HG03159 (cell line): ENCODE measurements at regions not wholly inside any gene's neighbourhood (a gene's known extent, or its start where the extent isn't known, plus 50 kb on each side); places are given as distances from the start of the nearest gene placed in this dataset.
A peak's percentile ranks its signal among the peaks of the same experiment; 100 is the strongest.

Experiments used
- ATAC-seq: cut with Tn5 transposase; IDR thresholded peaks from one replicate; pipeline ENCODE4 v1.9.1; 2021; ENCODE audit warnings: mild to moderate bottlenecking, moderate library complexity; ENCODE audit not compliant: unreplicated experiment

DNA sequence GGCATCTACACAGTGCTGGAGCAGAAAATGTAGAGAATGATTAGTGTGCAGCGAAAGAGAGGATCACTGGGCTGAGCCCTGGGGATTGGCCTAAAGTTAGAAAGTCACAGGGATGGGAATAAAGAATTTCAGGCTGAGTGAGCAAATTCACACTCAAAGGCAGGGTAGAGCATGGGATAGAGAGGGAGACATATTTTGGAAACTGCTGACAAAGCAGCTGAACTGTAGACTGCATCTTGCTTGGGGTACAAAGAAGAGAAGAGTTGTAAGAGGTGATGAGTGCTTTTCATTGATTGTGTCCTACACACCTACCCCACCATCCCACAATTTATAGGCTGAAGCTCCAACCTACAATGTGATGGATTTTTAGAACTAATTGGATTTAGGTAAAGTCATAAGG lies 677.8 kb downstream of the TAF11L14 start:
- ATAC-seq = no peak

DNA sequence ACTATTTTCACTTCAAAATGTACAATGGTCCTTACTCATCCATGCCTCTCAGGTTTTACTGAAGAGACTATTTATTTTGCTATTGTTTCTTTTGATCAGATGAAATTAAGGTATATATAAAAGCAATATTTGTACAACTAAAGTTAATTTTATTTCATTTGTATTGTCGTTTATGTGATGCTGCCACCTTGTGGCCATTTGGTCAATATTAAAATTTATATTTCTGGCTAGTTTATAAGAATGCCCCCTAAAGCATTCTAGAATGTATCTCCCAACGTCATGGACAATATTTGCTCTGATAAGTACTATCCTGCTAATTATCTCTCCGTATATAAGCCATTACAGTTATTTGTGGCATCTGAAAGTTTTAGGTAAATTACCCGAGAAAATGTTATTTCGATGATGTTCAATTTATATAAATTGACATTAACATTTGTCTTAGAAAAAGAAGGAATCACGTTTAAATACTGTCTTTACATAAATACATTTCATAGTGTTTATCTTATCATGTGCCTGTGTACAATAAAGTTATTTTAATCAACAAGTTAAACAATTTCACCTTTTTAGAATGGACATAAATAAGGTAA lies 680.0 kb downstream of the TAF11L14 start:
- ATAC-seq = no peak

DNA sequence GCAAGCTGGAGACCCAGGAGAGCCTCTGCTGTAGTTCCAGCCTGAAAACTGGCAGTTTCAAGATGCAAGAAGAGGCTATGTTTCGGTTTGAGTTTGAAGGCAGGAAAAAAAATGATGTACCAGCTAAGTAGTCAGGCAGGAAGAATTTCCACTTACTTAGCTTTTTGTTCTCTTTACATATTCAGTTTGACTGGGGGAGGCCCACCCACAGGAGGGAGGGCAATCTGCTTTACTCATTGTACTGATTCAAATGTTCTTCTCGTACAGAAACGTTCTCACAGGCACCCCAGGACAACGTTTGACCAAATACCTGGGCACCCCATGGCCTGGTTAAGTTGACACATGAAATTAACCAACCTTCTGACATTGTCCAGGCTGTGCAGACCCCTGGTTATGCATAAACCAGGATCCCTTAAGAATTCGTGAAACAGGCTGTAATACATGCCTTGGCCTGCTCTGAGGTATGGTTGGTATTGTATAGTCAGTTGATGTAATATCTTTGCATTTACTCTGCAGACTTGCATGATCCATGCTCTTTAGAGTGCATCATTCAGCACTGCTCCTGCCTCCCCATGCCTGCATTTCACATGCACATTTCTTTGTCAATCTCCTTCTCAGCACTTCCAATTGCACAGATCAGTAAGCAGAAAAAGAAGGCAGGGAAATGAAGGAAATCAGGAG lies 687.1 kb downstream of the TAF11L14 start:
- ATAC-seq = no peak

DNA sequence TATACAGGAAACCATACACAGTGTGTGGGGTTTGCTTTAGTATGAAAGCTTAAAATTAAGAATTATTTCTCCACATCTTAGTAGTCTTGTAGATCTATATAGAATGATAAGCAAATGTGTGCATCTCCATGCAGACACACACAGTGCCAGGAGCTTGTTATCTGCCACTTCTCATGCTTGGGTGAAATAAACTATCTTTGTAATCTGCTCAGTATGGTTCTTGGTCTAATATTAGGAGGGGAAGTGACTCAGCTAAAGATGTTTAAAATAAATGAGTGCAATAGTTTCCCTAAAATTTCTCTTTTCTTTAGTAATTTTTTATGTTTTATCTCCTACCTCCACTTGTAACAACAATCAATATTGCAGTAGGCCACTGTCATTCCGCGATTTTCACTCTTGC lies 689.6 kb downstream of the TAF11L14 start:
- no peak for ATAC-seq

DNA sequence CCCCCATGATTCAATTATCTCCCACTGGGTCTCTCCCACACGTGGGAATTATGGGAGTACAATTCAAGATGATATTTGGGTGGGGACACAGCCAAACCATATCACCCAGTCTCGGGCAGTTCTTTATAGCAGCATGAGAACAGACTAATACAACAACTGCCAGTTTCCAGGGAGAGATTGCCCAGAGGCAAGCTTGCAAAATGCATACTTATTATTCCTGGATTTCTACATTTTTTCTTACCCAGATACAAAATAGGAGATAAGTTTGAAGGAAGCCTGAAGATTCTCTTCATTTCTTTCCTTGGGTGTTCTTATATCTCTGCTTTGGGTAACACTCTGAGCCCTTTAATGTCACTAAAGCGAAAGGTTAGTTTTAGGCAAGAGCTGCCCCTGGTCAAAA lies 691.2 kb downstream of the TAF11L14 start:
- no peak for ATAC-seq

DNA sequence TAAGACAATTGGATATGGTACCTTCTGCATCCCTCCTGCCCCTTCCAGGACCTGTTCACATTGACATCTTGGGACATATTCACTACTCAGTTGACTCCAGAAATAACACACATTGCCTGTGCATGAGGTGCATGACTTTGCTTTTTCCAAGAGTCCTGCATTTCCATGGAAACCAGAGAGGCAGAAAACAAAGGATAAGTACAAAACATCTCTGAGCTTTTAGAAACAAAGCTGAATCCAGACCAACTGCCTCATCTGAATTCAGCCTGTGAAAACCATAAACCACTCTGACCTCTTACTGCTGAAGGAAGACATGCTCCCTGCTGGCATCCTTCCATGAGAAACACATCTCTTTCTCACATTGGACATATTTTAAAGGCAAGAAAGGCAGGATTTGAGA lies 695.1 kb downstream of the TAF11L14 start:
- no peak for ATAC-seq

DNA sequence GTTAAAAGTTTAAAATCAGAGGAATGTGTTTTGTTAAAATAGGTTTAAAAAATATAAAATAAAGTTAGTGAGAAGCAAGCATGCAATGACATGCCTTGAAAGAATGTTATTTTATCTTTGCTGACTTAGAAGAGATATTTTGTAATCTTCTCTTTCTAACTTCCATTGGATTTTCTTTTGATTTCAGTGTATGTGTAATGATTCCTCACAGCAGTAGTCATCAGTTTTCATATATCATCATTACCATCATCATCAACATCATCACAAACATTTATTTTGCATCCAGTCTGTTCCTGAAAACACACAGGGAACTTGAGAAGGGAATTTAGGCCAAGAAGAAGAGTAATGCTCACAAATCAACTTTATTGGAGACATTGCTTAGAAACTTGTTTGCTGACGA lies 699.6 kb downstream of the TAF11L14 start:
- no peak for ATAC-seq

DNA sequence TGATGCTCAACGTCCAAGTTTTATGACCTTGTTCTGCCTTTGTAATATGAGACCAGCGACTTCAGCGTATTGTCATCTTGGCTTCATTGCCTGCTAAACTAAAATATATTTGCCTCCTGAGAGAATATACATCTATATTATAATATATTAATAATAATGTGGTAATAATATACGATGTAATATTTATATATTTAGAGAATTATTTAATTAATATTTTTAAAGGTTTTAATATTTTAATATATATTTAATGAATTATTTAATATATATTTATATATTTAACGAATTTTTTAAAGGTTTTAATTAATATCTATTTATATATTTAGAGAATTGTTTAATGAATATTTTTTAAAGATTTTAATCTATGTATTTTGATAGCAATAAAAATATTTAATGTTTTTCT lies 700.7 kb downstream of the TAF11L14 start:
- ATAC-seq = no peak

DNA sequence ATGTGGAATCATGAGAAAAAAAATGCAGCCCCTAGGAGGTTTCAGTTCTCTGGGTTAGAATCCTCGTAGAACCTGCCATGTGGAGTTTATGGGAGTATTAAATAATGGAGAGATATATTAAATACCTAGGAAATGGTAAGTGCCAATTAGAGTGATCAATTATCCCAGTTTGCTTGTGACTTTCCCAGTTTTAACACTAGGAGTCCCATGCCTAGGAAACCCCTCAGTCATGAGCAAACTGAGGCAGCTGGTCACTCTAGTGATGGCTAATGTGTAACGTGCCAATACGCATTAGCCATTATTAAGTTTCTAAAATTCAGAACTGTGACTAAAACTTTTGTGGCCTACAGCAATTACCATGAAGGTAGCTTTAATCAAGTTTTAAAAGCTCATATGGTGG lies 720.6 kb downstream of the TAF11L14 start:
- no peak for ATAC-seq

DNA sequence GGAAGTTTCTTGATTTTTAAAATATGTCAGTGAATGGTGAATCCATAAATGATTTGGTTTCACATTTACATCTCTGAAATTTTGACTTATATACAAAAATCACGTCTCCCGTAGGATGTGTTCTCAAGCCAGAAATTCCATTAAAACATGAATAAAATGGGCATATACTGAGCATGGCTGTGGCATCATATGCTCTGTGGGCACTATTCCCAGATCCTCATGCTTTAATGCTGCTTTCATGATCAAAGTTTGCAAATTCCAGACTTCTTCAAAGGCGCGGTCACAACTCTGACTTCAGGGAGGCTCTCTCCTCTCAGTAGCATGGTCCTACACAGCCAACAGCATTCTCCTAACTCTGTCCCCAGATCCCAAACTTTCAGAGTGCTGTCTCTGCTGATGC lies 723.2 kb downstream of the TAF11L14 start:
- no peak for ATAC-seq

DNA sequence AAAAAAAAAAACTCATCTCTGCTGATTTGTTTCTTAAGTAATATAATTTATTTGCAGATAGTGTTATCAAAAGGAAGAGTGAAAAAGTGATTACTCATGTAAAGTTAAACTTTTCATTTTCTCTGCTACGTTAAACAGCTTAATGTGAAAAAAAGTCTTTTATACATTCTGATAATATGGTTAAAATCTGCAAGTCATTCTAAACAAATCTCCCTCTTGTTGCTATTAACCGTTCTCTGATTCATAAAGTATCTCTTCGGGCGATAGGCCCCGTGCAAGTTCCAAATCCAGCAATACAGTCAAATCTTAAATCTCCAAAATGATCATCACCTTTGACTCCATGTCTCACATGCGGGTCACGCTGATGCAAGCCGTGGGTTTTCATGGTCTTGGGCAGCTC lies 732.0 kb downstream of the TAF11L14 start:
- no peak for ATAC-seq

DNA sequence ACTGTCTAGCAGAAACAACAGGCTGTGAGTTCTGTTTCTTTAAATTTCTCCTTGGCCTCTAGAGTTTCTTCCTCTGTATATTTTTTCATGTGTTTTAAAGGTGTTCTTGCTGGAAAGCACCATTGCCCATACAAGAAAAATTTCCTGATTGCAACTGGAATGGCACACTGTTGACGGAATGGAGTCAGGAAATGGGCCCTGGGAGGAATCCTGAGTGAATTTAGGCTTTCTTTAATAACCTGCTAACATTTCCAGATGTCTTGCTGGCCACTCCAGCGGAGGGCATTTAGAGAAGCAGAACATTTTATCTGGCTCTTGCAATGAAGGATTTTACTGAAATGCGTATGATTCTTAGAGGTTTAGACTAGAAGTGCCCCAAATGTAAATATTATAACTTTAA lies 736.3 kb downstream of the TAF11L14 start:
- ATAC-seq = no peak

DNA sequence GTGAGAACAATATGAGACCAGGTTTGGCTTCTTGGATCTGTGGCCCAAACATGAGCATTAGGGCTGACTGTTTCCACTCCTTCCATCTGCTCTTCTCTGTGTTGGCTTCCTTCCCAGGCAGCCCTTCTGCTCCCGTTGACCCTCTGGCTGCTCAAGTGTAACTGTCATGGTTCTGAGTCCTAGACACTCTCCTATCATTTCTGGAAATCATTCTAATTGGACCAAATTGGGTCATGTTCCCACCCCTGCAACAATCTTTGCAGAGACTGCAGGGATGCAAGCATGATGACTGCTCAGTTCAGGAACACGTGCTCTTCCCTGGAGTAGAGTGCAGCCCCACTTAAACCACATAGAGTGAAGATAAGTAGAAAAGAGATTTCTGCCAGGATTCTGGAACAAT lies 741.4 kb downstream of the TAF11L14 start:
- no peak for ATAC-seq

DNA sequence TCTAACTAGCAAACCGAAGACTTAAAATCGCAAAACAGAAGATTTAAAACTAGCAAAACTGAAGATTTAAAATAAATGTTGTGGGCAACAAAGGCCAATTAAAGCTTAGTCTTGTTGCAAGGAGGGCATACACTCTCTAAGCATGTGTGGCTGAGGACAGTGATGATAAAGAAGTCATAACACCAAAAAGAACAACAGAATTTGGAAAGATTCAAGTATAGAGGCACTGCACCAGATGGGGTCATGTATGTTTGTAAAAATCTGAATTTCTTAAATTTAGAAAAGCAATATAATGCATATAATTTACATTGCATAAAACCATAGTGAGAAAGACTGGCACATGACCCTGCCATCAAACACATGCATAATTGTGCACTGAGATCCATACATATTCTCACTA lies 743.8 kb downstream of the TAF11L14 start:
- no peak for ATAC-seq

DNA sequence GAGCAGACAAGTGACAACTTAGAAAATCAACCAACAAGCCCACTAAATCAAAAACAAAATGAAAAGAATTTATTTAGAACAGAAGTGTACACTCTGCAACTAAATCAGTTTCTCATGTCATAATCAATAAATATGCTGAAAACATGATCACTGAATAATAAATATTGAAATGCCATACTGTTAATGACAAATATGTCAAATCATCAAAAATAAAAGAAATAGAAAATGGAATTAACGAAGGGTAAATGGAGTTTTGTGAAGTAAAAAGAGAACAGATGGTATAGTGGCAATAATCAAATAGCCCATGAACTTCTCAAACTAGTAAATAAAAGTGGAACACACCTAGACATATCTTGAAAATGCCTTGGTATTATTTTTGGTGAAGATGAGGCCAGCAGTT lies 744.9 kb downstream of the TAF11L14 start:
- no peak for ATAC-seq

DNA sequence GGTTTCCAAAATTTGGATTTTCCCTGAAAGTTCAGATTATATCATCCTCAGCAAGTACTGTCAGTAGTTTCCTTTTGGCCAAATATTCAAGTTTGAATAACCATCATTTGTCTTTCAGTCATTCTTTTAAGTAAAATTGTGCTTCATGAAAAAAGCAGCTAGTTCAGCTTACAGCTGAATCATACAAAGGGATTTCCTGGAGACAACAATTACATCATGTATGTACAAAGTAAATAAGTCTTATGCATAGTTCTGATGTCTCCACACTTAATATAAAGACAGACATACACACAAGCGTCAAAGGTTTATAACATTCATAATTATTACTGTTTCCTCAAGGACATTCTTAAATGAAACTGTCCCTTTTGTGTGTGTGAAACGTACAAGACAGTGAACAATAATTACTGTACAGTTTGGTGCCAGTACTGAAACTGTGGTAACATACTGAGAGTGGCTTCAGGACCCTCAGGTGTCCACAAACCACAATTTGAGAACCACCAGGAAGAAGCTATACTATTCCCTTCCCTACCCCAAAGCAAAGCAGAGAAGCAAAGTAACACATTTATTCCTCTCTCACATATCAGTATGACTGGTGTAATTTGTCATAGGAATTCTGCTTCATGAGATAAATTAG lies 746.6 kb downstream of the TAF11L14 start:
- no peak for ATAC-seq

DNA sequence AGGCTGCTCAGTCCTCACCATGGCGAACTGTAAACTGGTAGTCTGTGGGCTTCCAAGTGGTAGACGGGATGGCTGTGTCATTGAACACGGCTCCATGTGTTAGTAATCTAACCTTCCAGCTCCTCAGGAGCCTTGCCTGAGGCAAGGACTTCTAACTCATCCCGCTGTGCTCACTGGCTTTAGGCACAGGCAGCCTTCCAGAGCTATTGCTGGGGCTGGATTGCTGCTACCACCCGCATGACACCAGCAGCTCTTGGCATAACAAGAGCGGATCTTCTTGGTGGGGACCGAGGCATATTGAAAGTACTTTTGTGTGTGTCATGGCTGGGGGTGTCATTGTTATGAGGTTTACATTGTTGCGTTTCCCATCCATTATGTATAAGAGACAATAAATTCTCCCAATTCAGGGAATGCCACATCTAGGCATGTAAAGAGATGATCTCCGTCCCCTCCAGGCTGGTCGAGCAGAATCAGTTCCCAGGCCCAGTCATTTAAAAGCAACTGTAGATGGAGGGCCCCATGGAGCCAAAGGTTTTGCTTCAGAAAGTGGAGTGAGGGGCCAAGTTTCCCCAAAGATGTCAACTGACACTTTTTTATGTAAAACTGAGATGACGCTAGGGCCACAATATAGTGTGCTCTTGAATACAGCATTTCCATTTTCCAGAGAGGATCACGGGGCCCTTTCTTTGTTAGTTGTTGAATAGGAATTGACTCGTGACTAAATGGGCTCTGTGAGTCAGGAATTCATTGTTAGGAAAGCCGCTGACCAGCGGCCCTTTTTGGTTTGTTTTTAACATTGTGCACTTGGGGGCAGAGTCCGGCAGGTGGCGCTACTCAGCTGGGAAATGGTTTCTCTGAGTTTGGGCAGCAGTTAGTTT lies 759.5 kb downstream of the TAF11L14 start:
- peak; percentile 86 for ATAC-seq

DNA sequence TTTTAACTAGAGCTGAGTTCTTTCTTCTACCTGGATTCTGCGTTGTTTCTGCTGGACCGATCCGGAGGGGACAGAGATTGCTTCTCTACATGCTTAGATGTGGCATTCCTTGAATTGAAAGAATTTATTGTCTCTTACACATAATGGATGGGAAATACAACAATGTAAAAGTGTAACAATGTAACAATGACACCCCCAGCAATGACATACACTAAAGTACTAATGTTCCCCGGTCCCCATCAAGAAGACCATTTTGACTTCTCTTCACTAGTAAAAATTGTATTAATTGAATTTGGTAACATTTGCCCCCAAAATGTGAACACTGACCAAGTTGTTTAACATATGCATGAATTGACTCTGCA lies 760.2 kb downstream of the TAF11L14 start:
- no peak for ATAC-seq

DNA sequence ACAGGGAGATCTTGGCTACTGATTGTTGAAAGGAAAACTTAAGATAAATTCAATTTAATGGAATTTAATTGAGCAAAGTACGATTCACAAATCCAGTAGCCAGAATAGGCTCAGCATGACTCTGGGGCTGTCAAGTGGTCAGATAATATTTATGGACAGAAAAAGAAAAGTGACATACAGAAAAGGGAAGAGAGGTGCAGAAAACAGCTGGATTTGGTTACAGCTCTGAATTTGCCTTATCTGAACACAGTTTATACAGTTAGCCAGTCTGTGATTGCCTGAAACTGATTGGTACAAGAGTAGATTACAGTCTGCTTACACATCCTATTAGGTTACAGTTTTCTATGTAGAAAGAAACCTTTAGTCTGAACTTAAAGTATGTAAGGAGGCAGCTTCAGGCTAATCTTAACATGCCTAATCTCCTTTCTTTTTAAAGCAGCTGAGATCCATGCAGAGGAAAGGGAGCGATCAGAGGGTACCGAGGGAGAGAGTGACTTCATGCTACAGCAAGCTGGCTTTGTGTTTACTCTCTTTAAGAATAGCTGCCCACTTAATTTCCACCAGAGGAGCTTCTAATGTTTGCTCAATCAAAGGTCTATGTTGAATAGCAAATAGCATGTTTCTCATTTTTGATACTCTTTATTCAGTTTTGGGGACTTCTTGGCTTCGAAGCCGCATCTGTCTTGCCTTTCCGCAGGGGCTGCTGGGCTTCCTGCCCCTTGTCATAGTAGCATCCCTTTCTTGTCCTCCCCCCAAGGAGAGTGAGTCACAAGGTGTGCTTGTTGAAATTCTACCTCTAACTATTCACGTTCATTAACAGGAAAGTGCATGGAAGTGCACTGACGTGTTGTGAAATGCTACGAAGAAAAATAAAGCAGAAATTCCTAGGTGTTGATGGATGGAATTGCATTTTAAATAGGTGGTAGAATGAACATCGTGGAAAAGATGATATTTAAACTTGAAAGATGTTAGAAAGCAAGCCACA lies 761.2 kb downstream of the TAF11L14 start:
- no peak for ATAC-seq

DNA sequence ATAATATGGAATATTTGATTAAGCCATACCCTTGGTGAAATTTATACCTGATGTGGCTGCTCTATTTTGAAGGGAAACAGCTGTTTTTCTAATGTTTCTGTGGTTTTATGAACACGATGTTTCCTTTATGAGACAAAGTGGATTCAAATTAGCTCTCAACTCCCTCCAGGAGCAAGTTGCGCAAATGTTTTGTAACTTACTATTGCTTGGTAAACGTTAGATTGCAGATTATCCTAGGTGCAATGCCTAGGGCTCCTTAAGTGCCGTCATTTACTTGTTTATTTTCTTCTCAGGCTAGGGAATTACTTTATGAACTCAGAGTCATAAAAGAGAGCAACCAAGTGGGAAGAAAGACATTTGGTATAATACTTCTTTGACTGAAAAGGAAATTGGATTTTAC lies 763.1 kb downstream of the TAF11L14 start:
- ATAC-seq = no peak

DNA sequence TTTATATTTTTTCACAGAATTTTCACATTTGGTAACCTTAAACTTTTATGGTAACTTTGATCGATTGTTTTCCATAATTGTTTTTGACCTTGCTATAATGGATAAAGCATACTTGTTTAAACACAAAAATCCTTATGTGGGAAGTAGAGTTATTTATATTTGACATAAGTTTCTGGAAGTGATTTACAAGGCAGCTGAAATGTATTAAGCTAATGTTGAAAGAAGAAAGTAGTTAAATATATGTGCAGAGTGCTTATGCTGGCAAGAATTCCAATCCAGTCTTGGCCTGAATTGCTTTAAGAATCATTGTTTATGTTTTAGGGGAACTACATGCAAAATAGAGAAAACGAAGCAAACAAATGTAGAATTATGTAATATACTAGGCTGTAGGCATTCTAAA lies 763.6 kb downstream of the TAF11L14 start:
- no peak for ATAC-seq
